ENCODE measurements at regions not wholly inside any gene's neighbourhood (a gene's known extent, or its start where the extent isn't known, plus 50 kb on each side); places are given as distances from the start of the nearest gene placed in this dataset.

DNA sequence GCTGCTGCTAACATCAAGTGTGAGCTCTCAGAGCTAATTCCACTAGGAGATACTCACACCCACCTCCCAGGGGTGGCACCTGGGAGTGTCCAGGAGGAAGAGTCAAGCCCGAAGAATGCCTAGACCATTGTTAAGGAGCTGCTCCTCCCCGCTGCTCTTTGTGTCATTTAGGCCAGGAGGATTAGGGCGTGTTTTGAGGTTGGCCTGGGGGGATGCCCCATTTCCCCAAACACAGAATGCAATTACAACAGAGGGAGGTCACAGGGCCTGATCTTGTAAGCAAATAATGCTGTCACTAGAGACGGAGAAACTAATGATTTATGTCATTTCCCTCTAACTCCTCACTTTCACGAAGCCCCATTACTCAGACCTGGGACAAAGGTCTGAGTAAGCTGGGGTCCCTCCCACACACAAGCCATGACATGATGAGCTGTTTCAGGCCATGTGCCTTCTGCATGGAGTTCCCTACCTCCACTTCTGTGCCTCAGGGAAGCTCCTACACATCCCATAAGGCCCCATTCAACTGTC is 312.5 kb downstream of the ACTL7B start:
- TF ChIP-seq POLR2AphosphoS5 (IDR thresholded peaks at IDR 0.05; ENCODE audit: insufficient read depth, low read depth, low read length) (no peak), EZH2 (IDR thresholded peaks at IDR 0.05; ENCODE audit: borderline replicate concordance, low read depth, low read length, severe bottlenecking) (no peak), POLR2A (IDR thresholded peaks at IDR 0.05; ENCODE audit: low read depth, low read length) (no peak), MYC (IDR thresholded peaks at IDR 0.05; ENCODE audit: low read depth, low read length) (no peak)
- TF ChIP-seq, protein P1, sequence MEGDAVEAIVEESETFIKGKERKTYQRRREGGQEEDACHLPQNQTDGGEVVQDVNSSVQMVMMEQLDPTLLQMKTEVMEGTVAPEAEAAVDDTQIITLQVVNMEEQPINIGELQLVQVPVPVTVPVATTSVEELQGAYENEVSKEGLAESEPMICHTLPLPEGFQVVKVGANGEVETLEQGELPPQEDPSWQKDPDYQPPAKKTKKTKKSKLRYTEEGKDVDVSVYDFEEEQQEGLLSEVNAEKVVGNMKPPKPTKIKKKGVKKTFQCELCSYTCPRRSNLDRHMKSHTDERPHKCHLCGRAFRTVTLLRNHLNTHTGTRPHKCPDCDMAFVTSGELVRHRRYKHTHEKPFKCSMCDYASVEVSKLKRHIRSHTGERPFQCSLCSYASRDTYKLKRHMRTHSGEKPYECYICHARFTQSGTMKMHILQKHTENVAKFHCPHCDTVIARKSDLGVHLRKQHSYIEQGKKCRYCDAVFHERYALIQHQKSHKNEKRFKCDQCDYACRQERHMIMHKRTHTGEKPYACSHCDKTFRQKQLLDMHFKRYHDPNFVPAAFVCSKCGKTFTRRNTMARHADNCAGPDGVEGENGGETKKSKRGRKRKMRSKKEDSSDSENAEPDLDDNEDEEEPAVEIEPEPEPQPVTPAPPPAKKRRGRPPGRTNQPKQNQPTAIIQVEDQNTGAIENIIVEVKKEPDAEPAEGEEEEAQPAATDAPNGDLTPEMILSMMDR (IDR thresholded peaks at IDR 0.05; ENCODE audit: extremely low read depth in 1 of 2, insufficient read depth in 1 of 2, low read depth in 1 of 2, low read length in 2 of 2), result no peak

Data from endothelial cell of umbilical vein (primary cell).